Karpas-422 (cell line): ENCODE measurements at regions not wholly inside any gene's neighbourhood (a gene's known extent, or its start where the extent isn't known, plus 50 kb on each side); places are given as distances from the start of the nearest gene placed in this dataset.
"Not testable (repeated sequence)": the region's sequence is repeated elsewhere in the genome, so short reads cannot be mapped to it uniquely, and the experiment has no call there.

ENCODE experiments used
- DNase-seq: peaks from one replicate; pipeline ENCODE4 v3.0.0-alpha.2; 2015
- H2AFZ ChIP-seq: fragments of 200-600 bp; sonication (generic); 2 replicates; pipeline ENCODE4 v1.6.1; 2014; ENCODE audit warnings: antibody characterized with exemption, low read length, mixed read lengths
- H3K27ac ChIP-seq: fragments of 200-600 bp; sonication (generic); 2 replicates; pipeline ENCODE4 v1.5.1; 2014; ENCODE audit warnings: mild to moderate bottlenecking, low read length, moderate library complexity
- H3K27me3 ChIP-seq: fragments of 200-600 bp; sonication (generic); 2 replicates; pipeline ENCODE4 v1.6.1; 2014; ENCODE audit warnings: low read length, mixed read lengths
- H3K36me3 ChIP-seq: fragments of 200-600 bp; sonication (generic); 2 replicates; pipeline ENCODE4 v1.6.1; 2014; ENCODE audit warnings: low read length, mixed read lengths; ENCODE audit not compliant: insufficient read depth
- H3K4me1 ChIP-seq: fragments of 200-600 bp; sonication (generic); 2 replicates; pipeline ENCODE4 v1.6.1; 2014; ENCODE audit warnings: mild to moderate bottlenecking, low read length, mixed read lengths
- H3K4me2 ChIP-seq: fragments of 200-600 bp; sonication (generic); 2 replicates; pipeline ENCODE4 v1.6.1; 2014; ENCODE audit warnings: low read length, low read depth, mild to moderate bottlenecking; ENCODE audit not compliant: poor library complexity, severe bottlenecking
- H3K4me3 ChIP-seq: fragments of 200-600 bp; sonication (generic); 2 replicates; pipeline ENCODE4 v1.5.1; 2014; ENCODE audit warnings: mild to moderate bottlenecking, antibody characterized with exemption, low read length, mixed read lengths
- H3K79me2 ChIP-seq: fragments of 200-600 bp; sonication (generic); 2 replicates; pipeline ENCODE4 v1.6.1; 2014; ENCODE audit warnings: mild to moderate bottlenecking, low read length, mixed read lengths
- H3K9ac ChIP-seq: fragments of 200-600 bp; sonication (generic); 2 replicates; pipeline ENCODE4 v1.6.0; 2014; ENCODE audit warnings: low read length
- H3K9me2 ChIP-seq: fragments of 200-600 bp; sonication (generic), shearing (Covaris generic); replicated peaks from 2 replicates; pipeline ENCODE4 v1.6.0; 2014; ENCODE audit warnings: mild to moderate bottlenecking, low read length, moderate library complexity; ENCODE audit not compliant: insufficient read depth
- H3K9me3 ChIP-seq: fragments of 300-700, 200-600 bp; sonication (generic); 2 replicates; pipeline ENCODE4 v1.6.1; 2014; ENCODE audit warnings: low read length, mixed read lengths
- H4K20me1 ChIP-seq: fragments of 200-600 bp; sonication (generic); 2 replicates; pipeline ENCODE4 v1.6.1; 2014; ENCODE audit warnings: mild to moderate bottlenecking, antibody characterized with exemption, low read length, low read depth; ENCODE audit not compliant: insufficient read depth

GRCh38 chr15:92715758-92716157 lies 60.2 kb upstream of the FAM174B start:
- H3K36me3 ChIP-seq, result no peaks in the 10 kb centered on the region
- H3K4me1 ChIP-seq, result no peaks in the 10 kb centered on the region
- no peaks in the 10 kb centered on the region for H3K79me2 ChIP-seq
- no peak overlapping the region for H2AFZ ChIP-seq
- DNase-seq, result no peak
- no peaks in the 10 kb centered on the region for H3K27me3 ChIP-seq
- H4K20me1 ChIP-seq, result no peaks in the 10 kb centered on the region
- H3K9me2 ChIP-seq, result no peaks in the 10 kb centered on the region
- H3K9ac ChIP-seq, result no peak overlapping the region
- H3K27ac ChIP-seq, result no peak overlapping the region
- H3K4me2 ChIP-seq, result no peak overlapping the region
- H3K4me3 ChIP-seq, result no peak overlapping the region
- H3K9me3 ChIP-seq, result no peaks in the 10 kb centered on the region

GRCh38 chr15:92719021-92719420 lies 63.4 kb upstream of the FAM174B start:
- H3K79me2 ChIP-seq, result no peaks in the 10 kb centered on the region
- no peaks in the 10 kb centered on the region for H4K20me1 ChIP-seq
- H3K27me3 ChIP-seq, result no peaks in the 10 kb centered on the region
- no peak overlapping the region for H3K4me2 ChIP-seq
- no peak overlapping the region for H2AFZ ChIP-seq
- H3K9ac ChIP-seq, result no peak overlapping the region
- no peaks in the 10 kb centered on the region for H3K36me3 ChIP-seq
- H3K27ac ChIP-seq, result no peak overlapping the region
- peak; percentile 22 for DNase-seq
- no peaks in the 10 kb centered on the region for H3K4me1 ChIP-seq
- H3K4me3 ChIP-seq, result no peak overlapping the region
- no peaks in the 10 kb centered on the region for H3K9me3 ChIP-seq
- H3K9me2 ChIP-seq, result no peaks in the 10 kb centered on the region

GRCh38 chr15:92724144-92724543 lies 68.6 kb upstream of the FAM174B start:
- Histone ChIP-seq H3K27me3 (no peaks in the 10 kb centered on the region), H3K36me3 (no peaks in the 10 kb centered on the region), H3K4me3 (no peak overlapping the region), H4K20me1 (no peaks in the 10 kb centered on the region), H3K79me2 (no peaks in the 10 kb centered on the region), H3K9me2 (no peaks in the 10 kb centered on the region), H3K27ac (no peak overlapping the region), H3K4me2 (no peak overlapping the region), H3K9me3 (no peaks in the 10 kb centered on the region), H3K9ac (no peak overlapping the region), H3K4me1 (no peaks in the 10 kb centered on the region), H2AFZ (no peak overlapping the region)
- DNase-seq, result peak; percentile 14

- H3K79me2 ChIP-seq, result no peaks in the 10 kb centered on the region
- no peak overlapping the region for H3K9ac ChIP-seq
- no peak overlapping the region for H3K27ac ChIP-seq
- no peak overlapping the region for H3K4me2 ChIP-seq
- H3K9me3 ChIP-seq, result no peaks in the 10 kb centered on the region
- H4K20me1 ChIP-seq, result no peaks in the 10 kb centered on the region
- no peaks in the 10 kb centered on the region for H3K27me3 ChIP-seq
- no peaks in the 10 kb centered on the region for H3K9me2 ChIP-seq
- no peaks in the 10 kb centered on the region for H3K36me3 ChIP-seq
- H3K4me1 ChIP-seq, result no peaks in the 10 kb centered on the region
- H2AFZ ChIP-seq, result no peak overlapping the region
- no peak overlapping the region for H3K4me3 ChIP-seq
- DNase-seq, result peak; percentile 11
Measured at GRCh38 chr15:92725171-92725570, 69.6 kb upstream of the FAM174B start.

- Histone ChIP-seq H3K9me3 (no peaks in the 10 kb centered on the region), H3K27ac (no peak overlapping the region), H3K9me2 (no peaks in the 10 kb centered on the region), H3K27me3 (no peaks in the 10 kb centered on the region), H3K36me3 (no peaks in the 10 kb centered on the region), H4K20me1 (no peaks in the 10 kb centered on the region), H3K4me3 (no peak overlapping the region), H3K9ac (no peak overlapping the region), H2AFZ (no peak overlapping the region), H3K79me2 (no peaks in the 10 kb centered on the region), H3K4me1 (peaks cover 3% of the 10 kb centered on the region; the same call in 1 of the 2 replicates), H3K4me2 (no peak overlapping the region)
- DNase-seq, result no peak
Measured at GRCh38 chr15:92728266-92728665, 72.7 kb upstream of the FAM174B start.

- Histone ChIP-seq H3K4me1 (peaks cover 3% of the 10 kb centered on the region; the same call in 1 of the 2 replicates), H3K27me3 (no peaks in the 10 kb centered on the region), H3K27ac (no peak overlapping the region), H3K79me2 (no peaks in the 10 kb centered on the region), H2AFZ (no peak overlapping the region), H3K9ac (no peak overlapping the region), H3K9me3 (no peaks in the 10 kb centered on the region), H3K4me3 (no peak overlapping the region), H3K4me2 (no peak overlapping the region), H4K20me1 (no peaks in the 10 kb centered on the region), H3K9me2 (no peaks in the 10 kb centered on the region), H3K36me3 (no peaks in the 10 kb centered on the region)
- DNase-seq, result no peak
Measured at GRCh38 chr15:92733090-92733933, 77.7 kb upstream of the FAM174B start.

GRCh38 chr15:92733934-92734521 lies 78.5 kb upstream of the FAM174B start:
- Histone ChIP-seq H3K4me3 (no peak overlapping the region), H3K79me2 (no peaks in the 10 kb centered on the region), H2AFZ (no peak overlapping the region), H3K4me1 (peaks cover 3% of the 10 kb centered on the region; the same call in 1 of the 2 replicates), H3K9me3 (no peaks in the 10 kb centered on the region), H3K36me3 (no peaks in the 10 kb centered on the region), H3K27me3 (no peaks in the 10 kb centered on the region), H3K9ac (no peak overlapping the region), H3K27ac (no peak overlapping the region), H4K20me1 (no peaks in the 10 kb centered on the region), H3K4me2 (no peak overlapping the region), H3K9me2 (no peaks in the 10 kb centered on the region)
- DNase-seq, result no peak

GRCh38 chr15:92739246-92739645 lies 83.7 kb upstream of the FAM174B start:
- H3K9ac ChIP-seq, H3K27me3 ChIP-seq, H3K4me2 ChIP-seq, H3K27ac ChIP-seq, H3K4me3 ChIP-seq, H3K4me1 ChIP-seq, H3K79me2 ChIP-seq, H3K9me3 ChIP-seq, H3K36me3 ChIP-seq, H3K9me2 ChIP-seq, H4K20me1 ChIP-seq, DNase-seq, H2AFZ ChIP-seq: not testable (repeated sequence)
